ENCODE measurements at regions not wholly inside any gene's neighbourhood (a gene's known extent, or its start where the extent isn't known, plus 50 kb on each side); places are given as distances from the start of the nearest gene placed in this dataset.

DNA sequence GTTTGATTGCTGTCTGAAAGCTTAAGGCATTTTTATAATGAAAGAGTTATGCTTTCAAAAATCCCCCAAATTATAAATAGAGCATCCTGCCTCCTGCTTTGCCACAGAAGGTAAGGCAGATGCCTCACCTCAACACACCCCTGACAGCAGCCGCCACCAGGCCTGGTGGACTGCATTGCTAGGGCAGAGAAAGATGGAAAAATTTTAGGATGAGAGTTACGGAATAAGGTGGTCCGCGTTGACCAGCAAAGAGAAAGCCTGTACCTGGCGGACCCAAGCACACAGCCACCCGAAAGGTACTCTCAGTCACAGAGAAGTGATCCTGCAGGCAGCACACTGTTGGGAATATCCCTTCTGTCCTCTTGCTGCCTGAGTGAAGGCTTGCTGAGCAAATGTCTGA, 360.4 kb upstream of the SHH start:
- TF ChIP-seq, protein P1, sequence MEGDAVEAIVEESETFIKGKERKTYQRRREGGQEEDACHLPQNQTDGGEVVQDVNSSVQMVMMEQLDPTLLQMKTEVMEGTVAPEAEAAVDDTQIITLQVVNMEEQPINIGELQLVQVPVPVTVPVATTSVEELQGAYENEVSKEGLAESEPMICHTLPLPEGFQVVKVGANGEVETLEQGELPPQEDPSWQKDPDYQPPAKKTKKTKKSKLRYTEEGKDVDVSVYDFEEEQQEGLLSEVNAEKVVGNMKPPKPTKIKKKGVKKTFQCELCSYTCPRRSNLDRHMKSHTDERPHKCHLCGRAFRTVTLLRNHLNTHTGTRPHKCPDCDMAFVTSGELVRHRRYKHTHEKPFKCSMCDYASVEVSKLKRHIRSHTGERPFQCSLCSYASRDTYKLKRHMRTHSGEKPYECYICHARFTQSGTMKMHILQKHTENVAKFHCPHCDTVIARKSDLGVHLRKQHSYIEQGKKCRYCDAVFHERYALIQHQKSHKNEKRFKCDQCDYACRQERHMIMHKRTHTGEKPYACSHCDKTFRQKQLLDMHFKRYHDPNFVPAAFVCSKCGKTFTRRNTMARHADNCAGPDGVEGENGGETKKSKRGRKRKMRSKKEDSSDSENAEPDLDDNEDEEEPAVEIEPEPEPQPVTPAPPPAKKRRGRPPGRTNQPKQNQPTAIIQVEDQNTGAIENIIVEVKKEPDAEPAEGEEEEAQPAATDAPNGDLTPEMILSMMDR (IDR thresholded peaks at IDR 0.05): no peak
- TF ChIP-seq POLR2A (IDR thresholded peaks at IDR 0.05): no peak

All from esophagus squamous epithelium (tissue), 4 donors.